GM21390 (cell line): ENCODE measurements at regions not wholly inside any gene's neighbourhood (a gene's known extent, or its start where the extent isn't known, plus 50 kb on each side); places are given as distances from the start of the nearest gene placed in this dataset.
"Not testable (repeated sequence)": the region's sequence is repeated elsewhere in the genome, so short reads cannot be mapped to it uniquely, and the experiment has no call there.

Source experiments
- ATAC-seq: cut with Tn5 transposase; IDR thresholded peaks from one replicate; pipeline ENCODE4 v1.9.1; 2021; ENCODE audit not compliant: unreplicated experiment

GRCh38 chr7:131071786-131072504, 255.7 kb upstream of the MKLN1 start:
- ATAC-seq = no peak

- ATAC-seq = no peak
These were observed 255.1 kb upstream of the MKLN1 start for GRCh38 chr7:131072505-131073091.

- no peak for ATAC-seq
These were observed 253.6 kb upstream of the MKLN1 start for GRCh38 chr7:131074043-131074442.

GRCh38 chr7:131074585-131074984, 253.1 kb upstream of the MKLN1 start:
- no peak for ATAC-seq

GRCh38 chr7:131075406-131075805, 252.3 kb upstream of the MKLN1 start:
- no peak for ATAC-seq

DNA sequence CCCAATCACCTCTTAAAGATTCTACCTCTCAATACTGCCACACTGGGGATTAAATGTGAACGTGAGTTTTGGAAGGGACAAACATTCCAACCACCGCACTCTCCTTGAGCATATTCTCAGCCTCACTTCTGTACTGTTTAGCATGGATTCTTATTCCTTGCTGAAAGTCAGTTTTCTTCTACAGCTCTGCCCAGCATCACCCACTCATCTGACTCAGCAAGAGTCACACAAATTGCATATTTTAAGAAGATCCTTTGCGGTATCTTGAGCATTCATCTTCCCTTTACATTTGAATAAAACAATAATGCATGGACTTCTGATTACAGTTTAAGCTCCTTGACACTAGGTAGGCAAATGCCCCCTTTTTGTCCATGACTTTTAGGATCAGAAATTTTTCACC, 251.6 kb upstream of the MKLN1 start:
- no peak for ATAC-seq

DNA sequence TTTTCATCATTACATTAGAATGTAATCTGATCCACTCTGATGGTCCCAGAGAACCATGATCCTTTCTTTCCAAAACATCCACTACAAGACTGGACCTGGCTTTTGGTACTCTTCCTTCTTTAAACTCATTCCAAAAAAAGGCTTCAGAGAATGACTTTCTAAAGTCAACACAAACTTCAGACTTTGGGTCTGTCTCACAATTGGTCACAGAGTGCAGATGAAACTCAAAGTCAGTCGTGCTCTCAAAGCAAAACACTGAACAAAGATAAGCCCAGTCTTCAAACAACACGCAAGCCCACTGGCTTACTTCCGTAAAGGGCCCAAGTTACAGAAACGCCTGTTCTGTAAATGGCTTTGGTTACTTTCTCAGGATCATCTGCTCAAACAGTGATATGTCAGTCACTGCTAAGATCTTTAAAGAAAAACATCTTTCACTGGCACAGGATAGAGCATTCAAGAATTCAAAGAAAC, 250.9 kb upstream of the MKLN1 start:
- no peak for ATAC-seq

GRCh38 chr7:131077735-131078134, 249.9 kb upstream of the MKLN1 start:
- ATAC-seq = no peak

DNA sequence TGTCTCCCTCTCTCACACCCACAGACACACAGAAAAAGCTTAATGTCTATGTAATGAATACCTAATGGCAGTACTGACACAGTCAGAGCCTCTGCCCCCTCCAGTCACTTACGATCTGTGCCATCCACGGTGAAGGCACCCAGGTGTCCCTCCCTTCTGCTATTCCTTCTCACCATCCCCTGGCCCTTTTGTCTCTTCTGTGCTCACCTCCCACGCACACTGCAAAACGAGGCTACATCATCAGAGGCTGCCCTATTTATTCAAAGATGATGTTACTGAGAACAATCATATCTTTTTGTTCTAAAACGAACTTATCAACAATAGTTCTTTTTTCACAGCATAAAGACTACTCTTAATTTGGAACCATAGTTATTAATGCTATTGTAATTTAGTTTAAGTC, 246.9 kb upstream of the MKLN1 start:
- ATAC-seq = no peak

DNA sequence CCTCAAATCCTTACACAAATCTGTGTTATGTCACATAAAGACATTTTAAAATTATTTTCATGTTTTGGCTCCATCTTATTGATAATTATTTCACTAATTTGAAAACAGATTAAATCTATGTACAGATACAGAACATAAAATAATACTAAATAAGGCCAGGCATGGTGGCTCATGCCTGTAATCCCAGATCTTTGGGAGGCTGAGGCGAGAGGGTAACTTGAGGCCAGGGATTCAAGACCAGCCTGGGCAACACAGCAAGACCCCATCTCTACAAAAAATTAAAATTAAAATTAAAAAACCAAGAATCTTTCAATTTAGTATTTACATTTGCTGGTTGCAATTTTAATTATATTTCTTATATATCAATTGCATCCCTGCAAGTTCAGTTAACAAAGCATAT, 246.4 kb upstream of the MKLN1 start:
- no peak for ATAC-seq

DNA sequence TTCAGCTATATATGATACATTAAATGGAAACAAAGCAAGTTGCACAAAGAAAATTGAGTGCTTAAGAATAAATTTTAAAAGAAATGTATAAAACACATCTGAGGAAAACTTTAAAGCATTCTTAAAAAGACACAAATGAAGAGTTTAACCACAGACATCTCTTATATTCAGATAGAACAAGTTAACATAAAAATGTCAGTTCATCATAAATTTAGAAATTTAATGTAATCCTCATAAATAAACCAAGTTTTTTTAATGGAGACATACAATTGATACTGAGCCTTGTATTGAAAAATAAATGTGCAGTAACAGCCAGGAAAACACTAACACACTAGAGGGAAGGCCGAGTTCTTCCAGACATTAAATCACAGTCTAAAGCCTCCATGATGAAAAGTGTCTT, 243.9 kb upstream of the MKLN1 start:
- no peak for ATAC-seq

DNA sequence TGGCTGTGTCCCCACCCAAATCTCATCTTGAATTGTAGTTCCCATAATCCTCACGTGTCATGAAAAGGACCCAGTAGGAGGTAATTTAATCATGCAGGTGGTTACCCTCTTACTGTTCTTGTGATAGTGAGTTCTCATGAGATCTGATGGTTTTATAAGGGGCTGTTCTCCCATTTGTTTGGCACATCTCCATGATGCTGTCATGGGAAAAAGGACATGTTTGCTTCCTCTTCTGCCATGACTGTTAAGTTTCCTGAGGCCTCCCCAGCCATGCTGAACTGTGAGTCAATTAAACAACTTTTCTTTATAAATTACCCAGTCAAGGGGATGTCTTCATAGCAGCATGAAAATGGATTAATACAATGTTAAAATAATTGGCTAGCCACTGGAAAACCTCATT, 243.3 kb upstream of the MKLN1 start:
- not testable (repeated sequence) for ATAC-seq

DNA sequence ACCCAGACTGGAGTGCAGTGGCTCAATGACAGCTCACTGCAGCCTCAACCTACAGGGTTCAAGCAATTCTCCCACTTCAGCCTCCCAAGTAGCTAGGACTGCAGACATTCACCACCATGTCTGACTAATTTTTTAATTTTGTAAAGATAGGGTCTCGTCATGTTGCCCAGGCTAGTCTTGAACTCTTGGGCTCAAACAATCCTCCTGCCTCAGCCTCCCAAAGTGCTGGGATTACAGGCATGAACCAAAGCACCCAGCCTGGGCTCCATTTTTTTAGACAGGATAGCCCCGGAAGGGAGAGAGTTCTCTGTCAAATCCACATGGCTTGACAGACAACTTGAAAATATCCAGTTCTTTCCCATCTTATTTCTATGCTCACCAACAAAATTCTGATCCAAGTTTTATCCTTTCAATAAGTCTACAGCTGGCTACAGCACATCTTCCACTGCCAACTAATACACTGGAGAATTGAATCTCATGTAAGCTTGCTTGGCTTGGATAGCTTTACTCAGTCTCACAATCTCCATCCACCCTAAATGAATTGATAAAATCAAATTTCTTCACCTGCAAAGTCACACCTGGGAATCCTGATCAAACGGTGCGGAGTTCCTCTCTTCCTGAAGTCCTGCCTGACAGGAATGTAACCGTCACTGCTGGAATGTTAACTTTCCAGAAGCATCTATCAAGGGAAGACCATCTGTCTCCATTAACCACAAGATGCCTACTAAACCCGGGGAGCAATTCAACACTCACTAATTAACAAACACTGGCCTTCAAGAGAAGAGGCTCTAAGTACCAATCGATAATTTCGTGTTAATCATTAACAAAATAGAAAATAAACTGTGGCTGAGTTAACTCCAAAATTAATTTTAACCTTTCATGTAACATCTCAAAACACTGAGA, 239.7 kb upstream of the MKLN1 start:
- no peak for ATAC-seq

GRCh38 chr7:131090188-131090587, 237.5 kb upstream of the MKLN1 start:
- no peak for ATAC-seq

GRCh38 chr7:131090886-131091692, 236.6 kb upstream of the MKLN1 start:
- no peak for ATAC-seq

GRCh38 chr7:131094685-131095084, 233.0 kb upstream of the MKLN1 start:
- no peak for ATAC-seq

GRCh38 chr7:131095346-131095745, 232.3 kb upstream of the MKLN1 start:
- no peak for ATAC-seq

- no peak for ATAC-seq
These were observed 231.3 kb upstream of the MKLN1 start for GRCh38 chr7:131096267-131096927.

- no peak for ATAC-seq
These were observed 229.9 kb upstream of the MKLN1 start for GRCh38 chr7:131097662-131098376.

DNA sequence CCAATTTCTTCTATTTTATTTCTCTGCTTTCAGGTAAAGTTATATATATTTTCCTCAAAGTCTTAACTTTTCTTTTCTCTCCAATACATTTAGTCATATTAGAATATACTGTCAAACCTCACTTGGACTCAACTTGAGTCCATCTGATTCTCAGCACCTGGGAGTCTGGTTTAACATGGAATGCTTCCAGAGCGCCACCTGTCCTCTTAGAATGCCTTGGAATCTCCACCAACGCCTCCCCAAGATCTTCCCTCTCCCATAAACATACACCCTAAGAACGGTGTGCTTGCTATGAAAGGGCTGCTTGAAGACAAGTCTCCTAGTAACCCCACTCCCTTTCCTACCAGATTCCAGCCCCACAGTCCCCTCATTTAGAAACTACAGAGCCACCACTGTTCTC, 229.1 kb upstream of the MKLN1 start:
- no peak for ATAC-seq
